ENCODE measurements at regions not wholly inside any gene's neighbourhood (a gene's known extent, or its start where the extent isn't known, plus 50 kb on each side); places are given as distances from the start of the nearest gene placed in this dataset.

- no peak for TF ChIP-seq CTCF (IDR thresholded peaks at IDR 0.05)
- peak; percentile 27 for TF ChIP-seq POLR2AphosphoS5 (IDR thresholded peaks at IDR 0.05)
- TF ChIP-seq POLR2A (IDR thresholded peaks at IDR 0.05) = no peak
These were observed 165.7 kb upstream of the ITGB1 start for GRCh38 chr10:33123680-33124079.

Measured in prostate gland (tissue), 2 donors.